ENCODE measurements at regions not wholly inside any gene's neighbourhood (a gene's known extent, or its start where the extent isn't known, plus 50 kb on each side); places are given as distances from the start of the nearest gene placed in this dataset.

DNA sequence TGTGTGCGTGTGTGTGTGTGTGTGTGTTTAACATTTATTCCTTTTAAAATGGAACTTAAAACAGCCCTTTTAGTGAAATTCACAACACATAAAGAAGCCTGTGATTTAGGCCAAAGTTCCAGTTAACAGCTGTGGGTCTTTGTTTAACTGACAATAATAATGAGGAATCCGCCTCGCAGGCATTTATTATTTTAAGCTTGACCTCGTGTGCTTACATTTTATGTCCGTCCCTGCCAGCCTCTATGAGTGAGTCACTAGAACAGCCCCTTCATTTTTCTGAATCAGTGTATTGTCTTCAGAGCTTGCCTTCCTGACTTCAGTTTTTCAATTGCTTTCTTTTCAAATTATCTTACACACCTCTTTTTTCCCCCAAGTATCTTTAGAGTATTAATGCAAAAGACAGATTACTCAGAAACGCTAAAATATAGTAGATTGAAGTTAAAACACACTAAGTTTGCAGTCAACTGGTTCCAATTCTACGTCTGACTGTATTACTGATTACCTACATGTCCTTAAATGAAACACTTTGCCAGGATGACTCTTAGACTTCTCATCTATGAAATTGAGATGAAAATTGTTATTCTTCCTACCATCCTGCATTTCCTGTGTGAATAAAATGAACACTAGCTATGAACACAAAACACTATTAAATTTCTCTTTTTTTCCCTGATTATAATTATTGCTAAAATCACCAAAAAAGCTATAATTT, 319.6 kb upstream of the HS3ST1 start:
- no peaks in the 10 kb centered on the region for H3K36me3 ChIP-seq
- H3K4me1 ChIP-seq: no peaks in the 10 kb centered on the region
- peak; percentile 11 to 38 for ATAC-seq
- H3K9me3 ChIP-seq: no peaks in the 10 kb centered on the region
- H3K27ac ChIP-seq: no peak overlapping the region
- no peak for DNase-seq
- intact Hi-C loops (cut with DNase I): no loop called here
- H3K4me3 ChIP-seq: no peak overlapping the region
- H3K27me3 ChIP-seq (ENCODE audit: low read depth): no peaks in the 10 kb centered on the region
- TF ChIP-seq, protein P1, sequence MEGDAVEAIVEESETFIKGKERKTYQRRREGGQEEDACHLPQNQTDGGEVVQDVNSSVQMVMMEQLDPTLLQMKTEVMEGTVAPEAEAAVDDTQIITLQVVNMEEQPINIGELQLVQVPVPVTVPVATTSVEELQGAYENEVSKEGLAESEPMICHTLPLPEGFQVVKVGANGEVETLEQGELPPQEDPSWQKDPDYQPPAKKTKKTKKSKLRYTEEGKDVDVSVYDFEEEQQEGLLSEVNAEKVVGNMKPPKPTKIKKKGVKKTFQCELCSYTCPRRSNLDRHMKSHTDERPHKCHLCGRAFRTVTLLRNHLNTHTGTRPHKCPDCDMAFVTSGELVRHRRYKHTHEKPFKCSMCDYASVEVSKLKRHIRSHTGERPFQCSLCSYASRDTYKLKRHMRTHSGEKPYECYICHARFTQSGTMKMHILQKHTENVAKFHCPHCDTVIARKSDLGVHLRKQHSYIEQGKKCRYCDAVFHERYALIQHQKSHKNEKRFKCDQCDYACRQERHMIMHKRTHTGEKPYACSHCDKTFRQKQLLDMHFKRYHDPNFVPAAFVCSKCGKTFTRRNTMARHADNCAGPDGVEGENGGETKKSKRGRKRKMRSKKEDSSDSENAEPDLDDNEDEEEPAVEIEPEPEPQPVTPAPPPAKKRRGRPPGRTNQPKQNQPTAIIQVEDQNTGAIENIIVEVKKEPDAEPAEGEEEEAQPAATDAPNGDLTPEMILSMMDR (IDR thresholded peaks at IDR 0.05): no peak

DNA sequence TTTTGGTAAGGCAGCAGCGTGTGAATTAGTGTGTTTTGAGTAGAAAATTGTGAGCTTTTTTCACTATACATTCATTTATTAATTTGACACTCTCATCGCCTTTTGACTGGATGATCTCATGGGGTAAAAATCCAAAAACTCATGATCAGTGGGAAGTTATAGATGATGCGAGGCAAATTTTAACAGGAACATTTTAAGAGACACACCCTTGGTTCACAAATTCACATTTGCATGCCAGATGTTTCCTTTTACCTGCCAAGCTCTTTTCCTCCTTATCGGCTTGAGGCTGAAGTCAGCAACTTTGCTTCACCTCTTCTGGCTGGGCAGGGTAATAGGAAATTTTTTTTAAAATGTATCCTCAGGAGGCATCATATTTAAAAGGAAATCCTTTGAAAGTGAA, 318.0 kb upstream of the HS3ST1 start:
- H3K27ac ChIP-seq: no peak overlapping the region
- intact Hi-C loops (cut with DNase I): no loop called here
- no peak for DNase-seq
- no peak overlapping the region for H3K4me3 ChIP-seq
- H3K36me3 ChIP-seq: no peaks in the 10 kb centered on the region
- no peak for ATAC-seq
- TF ChIP-seq, protein P1 (IDR thresholded peaks at IDR 0.05): no peak
- no peaks in the 10 kb centered on the region for H3K4me1 ChIP-seq
- H3K27me3 ChIP-seq (ENCODE audit: low read depth): no peaks in the 10 kb centered on the region
- no peaks in the 10 kb centered on the region for H3K9me3 ChIP-seq

DNA sequence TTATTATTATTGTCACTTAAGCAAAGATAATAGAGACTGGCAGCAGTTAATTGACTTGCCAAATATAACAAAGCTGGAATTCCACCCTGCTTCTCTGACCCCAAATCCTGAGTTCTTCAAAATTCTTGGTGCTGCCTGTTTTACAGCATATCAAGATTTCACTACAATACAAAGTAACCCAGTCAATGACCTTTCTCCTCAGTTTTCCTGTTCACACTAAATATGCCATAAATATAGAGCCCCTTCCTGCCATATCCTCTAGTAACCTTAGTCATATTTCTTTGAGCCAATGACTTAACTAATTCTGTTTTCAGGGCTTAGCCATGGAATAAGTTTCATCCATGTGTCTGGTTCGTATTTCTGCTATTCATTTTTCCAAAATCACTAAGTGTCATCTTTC, 315.3 kb upstream of the HS3ST1 start:
- Histone ChIP-seq H3K4me1 (no peaks in the 10 kb centered on the region), H3K36me3 (no peaks in the 10 kb centered on the region), H3K27ac (no peak overlapping the region), H3K27me3 (ENCODE audit: low read depth) (no peaks in the 10 kb centered on the region), H3K4me3 (no peak overlapping the region), H3K9me3 (no peaks in the 10 kb centered on the region)
- DNase-seq (no peak), ATAC-seq (no peak)
- TF ChIP-seq, protein P1 (IDR thresholded peaks at IDR 0.05): no peak
- intact Hi-C loops (cut with DNase I): no loop called here

DNA sequence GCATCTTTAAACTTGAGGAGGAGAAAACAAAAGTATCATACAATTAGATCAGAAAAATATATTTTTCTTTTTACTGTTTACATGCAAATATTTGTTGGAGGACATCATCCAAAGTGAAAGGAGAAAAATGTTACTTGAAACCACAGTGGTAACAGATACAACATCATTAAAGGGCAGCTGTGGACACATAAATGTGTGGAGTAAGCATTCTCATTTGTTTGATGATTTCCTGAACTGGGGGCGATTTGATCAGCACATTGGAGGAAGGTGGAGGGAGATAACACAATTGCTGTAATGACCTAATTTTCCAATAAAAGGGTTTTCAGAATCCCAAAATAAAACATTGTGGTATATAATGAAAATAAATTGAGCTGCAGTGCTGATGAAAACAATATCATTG, 314.5 kb upstream of the HS3ST1 start:
- no peaks in the 10 kb centered on the region for H3K4me1 ChIP-seq
- H3K27ac ChIP-seq: no peak overlapping the region
- H3K36me3 ChIP-seq: no peaks in the 10 kb centered on the region
- no peaks in the 10 kb centered on the region for H3K9me3 ChIP-seq
- TF ChIP-seq, protein P1 (IDR thresholded peaks at IDR 0.05): no peak
- H3K27me3 ChIP-seq (ENCODE audit: low read depth): no peaks in the 10 kb centered on the region
- DNase-seq (no peak), ATAC-seq (no peak)
- no peak overlapping the region for H3K4me3 ChIP-seq
- intact Hi-C loops (cut with DNase I): no loop called here

DNA sequence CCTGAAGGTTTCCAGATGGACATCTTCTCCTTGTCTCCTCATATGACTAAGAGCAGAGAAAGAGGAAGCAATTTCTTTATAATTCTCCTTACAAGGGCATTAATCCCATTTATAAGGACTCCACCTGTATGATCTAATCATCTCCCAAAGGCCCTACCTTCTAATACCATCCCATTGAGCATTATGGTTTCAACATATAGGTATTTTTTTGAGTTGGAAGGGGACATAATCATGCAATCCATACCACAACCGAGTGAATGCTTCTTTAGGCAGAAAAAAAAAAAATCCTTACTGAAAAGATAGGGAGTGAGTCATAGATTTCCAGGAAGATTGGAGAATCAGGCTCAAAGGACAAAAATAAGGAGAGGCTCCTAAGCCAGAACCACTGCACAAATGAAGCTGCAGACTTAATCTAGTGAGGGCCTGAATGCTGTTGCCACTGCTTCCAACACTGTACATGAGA, 312.5 kb upstream of the HS3ST1 start:
- no peaks in the 10 kb centered on the region for H3K27me3 ChIP-seq (ENCODE audit: low read depth)
- intact Hi-C loops (cut with DNase I): no loop called here
- H3K9me3 ChIP-seq: no peaks in the 10 kb centered on the region
- no peak overlapping the region for H3K4me3 ChIP-seq
- no peaks in the 10 kb centered on the region for H3K36me3 ChIP-seq
- no peak for DNase-seq
- H3K27ac ChIP-seq: no peak overlapping the region
- TF ChIP-seq, protein P1 (IDR thresholded peaks at IDR 0.05): no peak
- no peaks in the 10 kb centered on the region for H3K4me1 ChIP-seq
- ATAC-seq: no peak

Measured in lower lobe of right lung (tissue), 2 donors.